HG03439 (cell line): ENCODE measurements at regions not wholly inside any gene's neighbourhood (a gene's known extent, or its start where the extent isn't known, plus 50 kb on each side); places are given as distances from the start of the nearest gene placed in this dataset.
"Not testable (repeated sequence)": the region's sequence is repeated elsewhere in the genome, so short reads cannot be mapped to it uniquely, and the experiment has no call there.

ENCODE experiments used
- ATAC-seq: cut with Tn5 transposase; IDR thresholded peaks from one replicate; pipeline ENCODE4 v1.9.1; 2021; ENCODE audit warnings: mild to moderate bottlenecking, moderate library complexity; ENCODE audit not compliant: unreplicated experiment

DNA sequence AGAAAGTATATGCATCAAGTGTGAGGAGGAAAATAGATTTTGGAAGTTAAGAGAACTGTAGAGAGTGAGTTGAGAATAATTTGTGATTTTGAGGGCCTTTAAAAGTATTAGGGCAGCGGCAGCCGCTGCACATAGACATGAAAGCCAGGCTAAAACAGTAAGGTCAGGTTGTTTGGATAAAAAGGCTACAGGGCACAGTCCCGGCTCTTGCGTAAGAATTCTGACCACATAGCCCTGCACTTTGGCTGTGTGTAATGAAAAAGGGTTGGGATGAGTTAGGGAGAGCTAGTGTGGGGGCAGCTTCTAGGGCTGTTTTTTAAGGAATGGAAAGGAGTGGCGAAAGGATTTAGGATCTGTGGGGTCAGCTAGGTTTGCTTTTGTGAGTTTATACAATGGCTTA is 130.8 kb downstream of the CCDC71L start:
- ATAC-seq = not testable (repeated sequence)

GRCh38 chr7:106526617-106527016 is 134.3 kb downstream of the CCDC71L start:
- not testable (repeated sequence) for ATAC-seq

DNA sequence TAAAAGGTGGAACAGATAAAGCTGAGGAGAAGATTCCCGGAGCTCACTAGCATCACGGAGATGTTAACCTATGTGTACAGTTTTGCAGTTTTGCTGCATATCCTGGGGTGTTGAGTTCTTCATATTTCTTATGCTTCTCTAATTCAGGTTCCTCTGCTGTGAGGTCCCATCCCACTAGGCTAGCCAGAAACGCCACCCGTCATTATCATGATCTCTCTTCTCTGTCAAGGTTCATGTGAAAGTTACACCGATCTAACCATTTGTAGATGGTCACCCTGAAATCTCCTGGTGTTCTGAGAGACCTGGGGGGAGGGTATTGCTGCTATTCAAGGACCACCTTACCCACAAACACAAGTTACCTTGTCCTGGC is 136.3 kb downstream of the CCDC71L start:
- no peak for ATAC-seq

DNA sequence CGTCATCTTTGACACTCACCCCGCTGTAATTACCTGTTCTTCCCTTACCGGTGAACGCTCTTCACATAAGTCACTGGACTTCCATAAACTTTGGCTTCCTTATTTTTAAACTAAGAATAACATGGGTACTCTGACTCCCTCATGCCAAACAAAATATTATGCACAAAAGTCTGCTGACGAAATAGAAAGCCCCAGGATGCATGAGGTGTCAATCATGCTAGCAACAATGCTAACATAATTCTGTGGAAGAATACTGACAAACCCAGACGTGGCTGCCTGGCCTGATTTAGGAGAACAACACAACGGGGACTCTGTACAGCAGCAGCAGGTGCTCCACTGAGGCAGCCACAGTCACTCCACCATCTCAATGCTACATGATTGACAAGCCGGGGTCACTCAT is 137.5 kb downstream of the CCDC71L start:
- ATAC-seq = no peak

- no peak for ATAC-seq
These were observed 138.3 kb downstream of the CCDC71L start for GRCh38 chr7:106522696-106523095.

DNA sequence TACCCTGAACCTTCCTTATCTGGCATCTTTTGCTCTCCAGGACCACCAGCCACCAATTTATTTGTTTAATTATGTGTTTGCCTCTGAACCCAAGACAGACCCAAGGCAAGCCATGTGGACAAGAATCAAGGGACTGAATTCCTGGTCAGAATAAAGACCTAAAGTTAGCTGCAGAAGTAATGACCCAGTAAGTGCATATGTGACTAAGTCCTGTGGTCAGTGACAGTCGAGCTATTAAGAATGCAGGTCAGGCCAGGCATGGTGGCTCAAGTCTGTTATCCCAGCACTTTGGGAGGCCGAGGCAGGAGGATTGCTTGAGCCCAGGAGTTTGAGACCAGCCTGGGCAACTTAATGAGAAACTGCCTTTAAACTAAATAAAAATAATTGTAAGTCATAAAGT is 139.4 kb downstream of the CCDC71L start:
- ATAC-seq = no peak

DNA sequence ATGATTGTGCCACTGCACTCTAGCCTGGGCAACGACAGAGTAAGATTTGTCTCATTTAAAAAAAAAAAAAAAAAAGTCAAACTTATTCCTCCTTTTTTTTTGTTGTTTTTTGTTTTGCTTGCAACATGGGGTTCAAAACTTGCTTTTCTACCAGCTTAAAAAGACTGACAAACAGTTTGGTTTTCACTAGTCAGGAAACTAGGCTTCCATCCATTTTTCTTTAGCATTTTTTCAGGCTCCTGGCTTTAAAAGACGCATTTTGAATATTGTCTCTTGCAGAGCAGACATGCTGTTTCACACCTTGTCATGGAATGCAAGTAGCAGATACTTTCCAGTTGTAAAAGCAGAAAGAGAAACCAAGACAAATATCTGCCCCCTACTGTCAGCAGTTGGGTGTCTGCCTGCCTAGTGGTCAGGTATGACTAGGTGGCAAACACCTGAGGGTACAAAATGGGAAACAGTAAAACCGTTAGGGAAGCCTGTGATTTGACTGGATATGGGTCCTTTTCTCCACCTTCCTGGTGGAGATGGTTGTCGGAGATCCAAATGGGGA is 139.9 kb downstream of the CCDC71L start:
- ATAC-seq = no peak

- ATAC-seq = no peak
These were observed 142.0 kb downstream of the CCDC71L start for GRCh38 chr7:106518967-106519366.

DNA sequence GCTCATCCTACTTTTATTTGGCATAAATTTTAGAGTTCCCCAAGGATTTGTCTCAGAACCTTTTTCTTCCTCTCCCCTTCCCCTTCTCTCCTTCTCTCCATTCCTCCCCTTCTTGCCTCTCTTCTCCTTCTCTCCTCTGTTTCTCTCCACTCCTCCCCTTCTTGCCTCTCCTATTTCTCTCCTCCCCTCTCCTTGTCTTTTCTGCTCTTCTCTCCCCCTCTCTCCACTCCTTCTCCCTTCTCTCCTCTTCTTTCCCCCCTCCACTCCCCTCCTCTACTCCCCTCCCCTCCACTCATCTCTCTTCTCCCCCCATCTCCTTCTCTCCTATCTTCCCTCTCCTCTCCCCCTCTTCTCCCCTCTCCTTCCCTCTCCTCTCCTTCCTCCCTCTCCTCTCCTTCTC is 142.7 kb downstream of the CCDC71L start:
- no peak for ATAC-seq

- ATAC-seq = no peak
These were observed 143.4 kb downstream of the CCDC71L start for GRCh38 chr7:106517508-106517907.

- no peak for ATAC-seq
These were observed 145.6 kb downstream of the CCDC71L start for GRCh38 chr7:106515321-106515720.

GRCh38 chr7:106514881-106515280 is 146.1 kb downstream of the CCDC71L start:
- no peak for ATAC-seq

GRCh38 chr7:106512217-106512616 is 148.7 kb downstream of the CCDC71L start:
- ATAC-seq = no peak

GRCh38 chr7:106504645-106505044 is 156.3 kb downstream of the CCDC71L start:
- no peak for ATAC-seq

GRCh38 chr7:106504207-106504606 is 156.8 kb downstream of the CCDC71L start:
- no peak for ATAC-seq

GRCh38 chr7:106503626-106504025 is 157.3 kb downstream of the CCDC71L start:
- ATAC-seq = no peak

- ATAC-seq = no peak
These were observed 159.1 kb downstream of the CCDC71L start for GRCh38 chr7:106501605-106502580.

- ATAC-seq = no peak
These were observed 161.1 kb downstream of the CCDC71L start for GRCh38 chr7:106499897-106500296.

- ATAC-seq = not testable (repeated sequence)
These were observed 163.0 kb downstream of the CCDC71L start for GRCh38 chr7:106498005-106498404.

DNA sequence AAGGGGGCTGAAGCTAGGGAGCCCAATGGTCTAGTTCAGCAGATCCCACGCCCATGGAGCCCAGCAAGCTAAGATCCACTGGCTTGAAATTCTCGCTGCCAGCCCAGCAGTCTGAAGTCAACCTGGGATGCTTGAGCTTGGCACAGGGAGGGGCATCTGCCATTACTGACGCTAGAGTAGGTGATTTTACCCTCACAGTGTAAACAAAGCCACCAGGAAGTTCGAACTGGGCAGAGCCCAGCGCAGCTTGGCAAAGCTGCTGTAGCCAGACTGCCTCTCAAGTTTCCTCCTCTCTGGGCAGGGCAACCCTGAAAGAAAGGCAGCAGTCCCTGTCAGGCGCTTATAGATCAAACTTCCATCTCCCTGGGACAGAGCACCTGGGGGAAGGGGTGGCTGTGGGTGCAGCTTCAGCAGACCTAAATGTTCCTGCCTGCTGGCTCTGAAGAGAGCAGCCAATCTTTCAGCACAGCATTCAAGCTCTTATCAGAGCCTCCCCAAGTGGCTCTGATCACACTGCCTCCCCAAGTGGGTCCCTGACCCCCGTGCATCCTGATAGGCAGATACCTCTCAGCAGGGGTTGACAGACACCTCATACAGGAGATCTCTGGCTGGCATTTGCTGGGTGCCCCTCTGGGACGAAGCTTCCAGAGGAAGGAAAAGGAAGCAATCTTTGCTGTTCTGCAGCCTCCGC is 167.8 kb downstream of the CCDC71L start:
- ATAC-seq = no peak

DNA sequence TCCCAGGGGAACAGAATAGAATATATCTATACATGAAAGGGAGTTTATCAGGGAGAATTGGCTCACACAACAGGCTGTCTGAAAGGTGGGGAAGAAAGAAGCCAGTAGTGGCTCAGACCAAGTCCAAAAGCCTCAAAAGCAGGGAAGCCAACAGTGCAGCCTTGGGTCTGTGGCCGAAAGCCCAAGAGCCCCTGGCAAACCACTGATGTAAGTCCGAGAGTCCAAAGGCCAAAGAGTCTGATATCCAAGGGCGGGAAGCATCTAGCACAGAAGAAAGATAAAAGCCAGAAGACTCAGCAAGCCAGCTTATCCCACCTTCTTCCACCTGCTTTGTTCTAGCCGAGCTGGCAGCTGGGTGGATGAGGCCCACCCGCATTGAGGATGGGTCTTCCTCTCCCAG is 172.5 kb downstream of the CCDC71L start:
- no peak for ATAC-seq

GRCh38 chr7:106487892-106488291 is 173.1 kb downstream of the CCDC71L start:
- no peak for ATAC-seq
